HEK293 (cell line): ENCODE measurements at regions not wholly inside any gene's neighbourhood (a gene's known extent, or its start where the extent isn't known, plus 50 kb on each side); places are given as distances from the start of the nearest gene placed in this dataset.

Experiments used
- CTCF ChIA-PET: fragments of 350-600 bp; formaldehyde crosslinking; extraction: SDS; loops from one replicate; lab custom pipeline; 2021; ENCODE audit warnings: antibody characterized with exemption; lab: Yijun Ruan, JAX
- POLR2A ChIA-PET: fragments of 300-600 bp; formaldehyde crosslinking; extraction: SDS; loops from one replicate; lab custom pipeline; 2020; ENCODE audit warnings: antibody characterized with exemption, inconsistent platforms; lab: Yijun Ruan, JAX
- H3K27ac ChIP-seq: fragments of 200-500 bp; sonication (Bioruptor generic); 2 replicates; pipeline ENCODE4 v1.5.1; 2014; ENCODE audit warnings: low read depth, low read length, control low read depth, inconsistent platforms; ENCODE audit errors: extremely low read depth
- H3K36me3 ChIP-seq, 2 experiments: fragments of 200-500 bp in 1 of 2; sonication (Bioruptor generic) in 1 of 2; 1 replicate in 1 of 2; 2 replicates in 1 of 2; pipeline ENCODE4 v1.5.1; 2014 to 2017; ENCODE audit warnings: inconsistent platforms in 2 of 2, low read length in 2 of 2; ENCODE audit not compliant: control insufficient read depth in 2 of 2, insufficient read depth in 1 of 2
- H3K4me1 ChIP-seq: fragments of 200-500 bp; sonication (Bioruptor generic); 2 replicates; pipeline ENCODE4 v1.5.1; 2014; ENCODE audit warnings: mild to moderate bottlenecking, low read length, inconsistent platforms; ENCODE audit not compliant: control insufficient read depth, insufficient read depth
- H3K4me3 ChIP-seq: 2 replicates; pipeline ENCODE4 v1.5.1; 2011; ENCODE audit warnings: low read depth, mild to moderate bottlenecking, control low read depth, low read length, moderate library complexity
- H3K9me3 ChIP-seq: fragments of 200-500 bp; sonication (Bioruptor generic); 2 replicates; pipeline ENCODE4 v1.5.1; 2014; ENCODE audit warnings: low read depth, low read length, inconsistent platforms; ENCODE audit not compliant: control insufficient read depth, insufficient read depth
- GLI2 ChIP-seq: fragments of 450-650 bp; formaldehyde crosslinking; IDR thresholded peaks from 2 replicates; pipeline ENCODE4; 2017; ENCODE audit warnings: missing biosample characterization, missing genetic modification characterization, low read depth, borderline replicate concordance
- HOXD13 ChIP-seq: sonication (generic); formaldehyde crosslinking; IDR thresholded peaks from 2 replicates; pipeline ENCODE4 v1.8.0; 2022; ENCODE audit warnings: missing genetic modification reagents, borderline replicate concordance
- IKZF3 ChIP-seq: fragments of 450-650 bp; IDR thresholded peaks from 2 replicates; pipeline ENCODE4 v1.5.0; 2018; ENCODE audit warnings: missing biosample characterization, mild to moderate bottlenecking, missing genetic modification characterization, moderate library complexity
- KLF10 ChIP-seq: fragments of 450-650 bp; IDR thresholded peaks from 2 replicates; pipeline ENCODE4 v1.5.1; 2018; ENCODE audit warnings: missing biosample characterization, mild to moderate bottlenecking, missing genetic modification characterization
- KLF7 ChIP-seq: fragments of 450-650 bp; formaldehyde crosslinking; IDR thresholded peaks from 2 replicates; pipeline ENCODE4 v1.5.1; 2016; ENCODE audit warnings: missing biosample characterization, missing genetic modification characterization, borderline replicate concordance
- SP3 ChIP-seq: fragments of 450-650 bp; formaldehyde crosslinking; IDR thresholded peaks from 2 replicates; pipeline ENCODE4 v1.5.1; 2016; ENCODE audit warnings: missing biosample characterization, missing genetic modification characterization
- ZBTB7A ChIP-seq: fragments of 450-650 bp; formaldehyde crosslinking; IDR thresholded peaks from 2 replicates; pipeline ENCODE4 v1.5.1; 2016; ENCODE audit warnings: low read depth, missing biosample characterization, missing genetic modification characterization
- ZFP41 ChIP-seq: fragments of 450-650 bp; formaldehyde crosslinking; IDR thresholded peaks from 2 replicates; pipeline ENCODE4 v1.5.1; 2016; ENCODE audit warnings: missing biosample characterization, missing genetic modification characterization, borderline replicate concordance
- ZNF10 ChIP-seq: fragments of 450-650 bp; formaldehyde crosslinking; IDR thresholded peaks from 2 replicates; pipeline ENCODE4 v1.5.1; 2017; ENCODE audit warnings: missing biosample characterization, missing genetic modification characterization
- ZNF112 ChIP-seq: fragments of 450-650 bp; formaldehyde crosslinking; IDR thresholded peaks from 2 replicates; pipeline ENCODE4 v1.5.0; 2017; ENCODE audit warnings: missing biosample characterization, missing genetic modification characterization
- ZNF140 ChIP-seq: fragments of 450-650 bp; formaldehyde crosslinking; IDR thresholded peaks from 2 replicates; pipeline ENCODE4 v1.5.1; 2016; ENCODE audit warnings: missing biosample characterization, missing genetic modification characterization
- ZNF16 ChIP-seq: fragments of 450-650 bp; formaldehyde crosslinking; IDR thresholded peaks from 2 replicates; pipeline ENCODE4 v1.5.1; 2016; ENCODE audit warnings: low read depth, missing biosample characterization, missing genetic modification characterization
- ZNF324 ChIP-seq: fragments of 450-650 bp; formaldehyde crosslinking; IDR thresholded peaks from 2 replicates; pipeline ENCODE4 v1.5.1; 2016; ENCODE audit warnings: missing biosample characterization, missing genetic modification characterization
- ZNF660 ChIP-seq: fragments of 450-650 bp; IDR thresholded peaks from 2 replicates; pipeline ENCODE4 v1.5.1; 2018; ENCODE audit warnings: missing biosample characterization, mild to moderate bottlenecking, missing genetic modification characterization
- ZNF664 ChIP-seq: fragments of 450-650 bp; formaldehyde crosslinking; IDR thresholded peaks from 2 replicates; pipeline ENCODE4 v1.5.1; 2016; ENCODE audit warnings: missing biosample characterization, missing genetic modification characterization
- ZNF843 ChIP-seq: fragments of 450-650 bp; formaldehyde crosslinking; IDR thresholded peaks from 2 replicates; pipeline ENCODE4 v1.5.1; 2016; ENCODE audit warnings: missing biosample characterization, missing genetic modification characterization
- TF ChIP-seq, protein P1 (sequence below): fragments of 450-650 bp; formaldehyde crosslinking; IDR thresholded peaks from 2 replicates; pipeline ENCODE4 v1.5.1; 2016; ENCODE audit warnings: missing biosample characterization, missing genetic modification characterization
- TF ChIP-seq, protein P2 (sequence below): fragments of 450-650 bp; formaldehyde crosslinking; IDR thresholded peaks from 2 replicates; pipeline ENCODE4 v1.5.1; 2017; ENCODE audit warnings: missing biosample characterization, mild to moderate bottlenecking, missing genetic modification characterization, moderate library complexity
- TF ChIP-seq, protein P3 (sequence below): fragments of 450-650 bp; IDR thresholded peaks from 2 replicates; pipeline ENCODE4 v1.5.1; 2018; ENCODE audit warnings: missing biosample characterization, mild to moderate bottlenecking, missing genetic modification characterization

DNA sequence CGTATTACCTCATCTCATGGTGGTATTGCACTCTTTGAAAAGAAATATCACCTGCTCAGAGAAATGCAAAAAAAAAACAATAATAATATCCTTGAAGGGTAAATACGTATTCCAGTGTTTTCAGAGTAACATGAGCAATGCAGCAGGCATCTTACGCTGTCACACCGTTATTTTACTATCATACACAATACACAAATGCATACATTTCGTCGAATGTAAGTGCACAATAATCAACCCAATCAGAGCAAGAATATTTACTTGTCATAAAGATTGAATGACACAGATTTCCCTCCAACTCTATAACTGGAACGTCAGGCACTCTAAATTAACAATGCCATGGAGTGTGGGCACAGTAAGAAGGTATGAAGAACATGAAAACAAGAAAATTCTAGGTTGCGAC is 1050.1 kb downstream of the PLA2G4A start:
- no peak overlapping the region for H3K4me3 ChIP-seq
- TF ChIP-seq, protein P1, sequence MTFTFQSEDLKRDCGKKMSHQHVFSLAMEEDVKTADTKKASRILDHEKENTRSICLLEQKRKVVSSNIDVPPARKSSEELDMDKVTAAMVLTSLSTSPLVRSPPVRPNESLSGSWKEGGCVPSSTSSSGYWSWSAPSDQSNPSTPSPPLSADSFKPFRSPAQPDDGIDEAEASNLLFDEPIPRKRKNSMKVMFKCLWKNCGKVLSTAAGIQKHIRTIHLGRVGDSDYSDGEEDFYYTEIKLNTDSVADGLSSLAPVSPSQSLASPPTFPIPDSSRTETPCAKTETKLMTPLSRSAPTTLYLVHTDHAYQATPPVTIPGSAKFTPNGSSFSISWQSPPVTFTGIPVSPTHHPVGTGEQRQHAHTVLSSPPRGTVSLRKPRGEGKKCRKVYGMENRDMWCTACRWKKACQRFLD = no peak
- TF ChIP-seq IKZF3 (tag by site-specific recombination) (no peak), ZNF10 (tag by site-specific recombination) (no peak), ZNF664 (tag by site-specific recombination) (no peak), ZNF660 (tag by site-specific recombination) (no peak), KLF10 (tag by site-specific recombination) (no peak), ZBTB7A (tag by site-specific recombination) (no peak), ZNF16 (tag by site-specific recombination) (no peak), SP3 (no peak)
- TF ChIP-seq, protein P2, sequence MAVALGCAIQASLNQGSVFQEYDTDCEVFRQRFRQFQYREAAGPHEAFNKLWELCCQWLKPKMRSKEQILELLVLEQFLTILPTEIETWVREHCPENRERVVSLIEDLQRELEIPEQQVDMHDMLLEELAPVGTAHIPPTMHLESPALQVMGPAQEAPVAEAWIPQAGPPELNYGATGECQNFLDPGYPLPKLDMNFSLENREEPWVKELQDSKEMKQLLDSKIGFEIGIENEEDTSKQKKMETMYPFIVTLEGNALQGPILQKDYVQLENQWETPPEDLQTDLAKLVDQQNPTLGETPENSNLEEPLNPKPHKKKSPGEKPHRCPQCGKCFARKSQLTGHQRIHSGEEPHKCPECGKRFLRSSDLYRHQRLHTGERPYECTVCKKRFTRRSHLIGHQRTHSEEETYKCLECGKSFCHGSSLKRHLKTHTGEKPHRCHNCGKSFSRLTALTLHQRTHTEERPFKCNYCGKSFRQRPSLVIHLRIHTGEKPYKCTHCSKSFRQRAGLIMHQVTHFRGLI = no peak
- TF ChIP-seq, all 188 proteins: peak for 0
- Histone ChIP-seq H3K36me3 (no peaks in the 10 kb centered on the region), H3K9me3 (no peaks in the 10 kb centered on the region), H3K4me1 (no peaks in the 10 kb centered on the region), H3K27ac (no peak overlapping the region)
- POLR2A ChIA-PET = no interaction called here
- CTCF ChIA-PET = interaction anchor here (0.7 kb wide), 1 partner anchor 42 kb away, joined by 3 read pairs; no protein-coding TSS in a partner anchor

DNA sequence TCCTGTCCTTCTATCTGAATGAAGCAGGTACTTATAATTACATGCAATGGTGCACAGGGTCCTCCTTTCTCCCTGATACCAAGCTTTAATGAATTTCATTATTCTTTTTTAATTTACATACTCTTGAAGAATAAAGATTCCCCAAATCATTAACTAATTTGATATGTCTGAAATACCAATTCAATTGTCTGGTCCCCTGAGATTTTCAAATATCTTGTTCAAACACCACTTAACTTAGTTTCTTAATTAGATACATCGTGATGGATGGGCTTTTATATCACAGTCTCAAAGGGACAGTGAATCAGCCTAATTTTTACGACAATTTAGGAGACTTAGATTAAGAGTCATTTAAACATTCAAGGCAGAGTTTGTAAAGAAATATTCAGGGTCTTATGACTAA is 1054.6 kb downstream of the PLA2G4A start:
- no peak overlapping the region for H3K4me3 ChIP-seq
- POLR2A ChIA-PET = no interaction called here
- no peak overlapping the region for H3K27ac ChIP-seq
- CTCF ChIA-PET = no interaction called here
- no peaks in the 10 kb centered on the region for H3K9me3 ChIP-seq
- no peak for TF ChIP-seq ZFP41 (tag by site-specific recombination)
- TF ChIP-seq ZNF843 (tag by site-specific recombination) = no peak
- TF ChIP-seq GLI2 (tag by site-specific recombination) = no peak
- TF ChIP-seq IKZF3 (tag by site-specific recombination) = no peak
- TF ChIP-seq HOXD13 (CRISPR knock-in tag) = no peak
- TF ChIP-seq, protein P3, sequence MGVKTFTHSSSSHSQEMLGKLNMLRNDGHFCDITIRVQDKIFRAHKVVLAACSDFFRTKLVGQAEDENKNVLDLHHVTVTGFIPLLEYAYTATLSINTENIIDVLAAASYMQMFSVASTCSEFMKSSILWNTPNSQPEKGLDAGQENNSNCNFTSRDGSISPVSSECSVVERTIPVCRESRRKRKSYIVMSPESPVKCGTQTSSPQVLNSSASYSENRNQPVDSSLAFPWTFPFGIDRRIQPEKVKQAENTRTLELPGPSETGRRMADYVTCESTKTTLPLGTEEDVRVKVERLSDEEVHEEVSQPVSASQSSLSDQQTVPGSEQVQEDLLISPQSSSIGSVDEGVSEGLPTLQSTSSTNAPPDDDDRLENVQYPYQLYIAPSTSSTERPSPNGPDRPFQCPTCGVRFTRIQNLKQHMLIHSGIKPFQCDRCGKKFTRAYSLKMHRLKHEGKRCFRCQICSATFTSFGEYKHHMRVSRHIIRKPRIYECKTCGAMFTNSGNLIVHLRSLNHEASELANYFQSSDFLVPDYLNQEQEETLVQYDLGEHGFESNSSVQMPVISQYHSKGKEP = no peak
- no peak for TF ChIP-seq ZNF112 (tag by site-specific recombination)
- TF ChIP-seq KLF7 (tag by site-specific recombination) = no peak
- TF ChIP-seq, all 188 proteins: peak for 0
- Histone ChIP-seq H3K36me3 (no peaks in the 10 kb centered on the region), H3K4me1 (no peaks in the 10 kb centered on the region)

GRCh38 chr1:187891993-187892682 is 1063.4 kb downstream of the PLA2G4A start:
- POLR2A ChIA-PET = no interaction called here
- no peaks in the 10 kb centered on the region for H3K9me3 ChIP-seq
- no peak overlapping the region for H3K4me3 ChIP-seq
- TF ChIP-seq ZNF140 (no peak), ZNF324 (no peak)
- CTCF ChIA-PET = no interaction called here
- no peaks in the 10 kb centered on the region for H3K36me3 ChIP-seq
- H3K27ac ChIP-seq = no peak overlapping the region
- H3K4me1 ChIP-seq = no peaks in the 10 kb centered on the region
